ENCODE measurements at regions not wholly inside any gene's neighbourhood (a gene's known extent, or its start where the extent isn't known, plus 50 kb on each side); places are given as distances from the start of the nearest gene placed in this dataset.

- TF ChIP-seq CTCF (IDR thresholded peaks at IDR 0.05; ENCODE audit: low read length) = no peak
- no peak for TF ChIP-seq EZH2 (IDR thresholded peaks at IDR 0.05; ENCODE audit: borderline replicate concordance, low read length)
Observed at GRCh38 chr13:103866048-103866447, 799.8 kb upstream of the SLC10A2 start.
